Fibroblast of lung (primary cell): ENCODE measurements at regions not wholly inside any gene's neighbourhood (a gene's known extent, or its start where the extent isn't known, plus 50 kb on each side); places are given as distances from the start of the nearest gene placed in this dataset.

Source experiments
- CTCF ChIP-seq, 2 donors: IDR thresholded peaks in 1 of 2; conservative IDR thresholded peaks in 1 of 2; 1 replicate in 1 of 2; 2 replicates in 1 of 2; pipeline ENCODE4 v1.5.1; 2011 to 2012; ENCODE audit warnings: low read length in 2 of 2, control low read depth in 1 of 2, inconsistent platforms in 1 of 2, low read depth in 1 of 2, mild to moderate bottlenecking in 1 of 2
- EZH2 ChIP-seq: IDR thresholded peaks from 2 replicates; pipeline ENCODE4 v1.5.1; 2012; ENCODE audit warnings: low read length, control low read depth, mild to moderate bottlenecking; ENCODE audit errors: missing control alignments

- no peak for TF ChIP-seq EZH2
- no peak for TF ChIP-seq CTCF (conservative IDR thresholded peaks at IDR 0.05 in 1 of 2, IDR thresholded peaks at IDR 0.05 in 1 of 2; ENCODE audit: low read depth in 1 of 2, low read length in 2 of 2)
Measured at GRCh38 chr6:80639181-80639629, 532.7 kb downstream of the BCKDHB start.
